IPS-NIHi7 (cell line): ENCODE measurements at regions not wholly inside any gene's neighbourhood (a gene's known extent, or its start where the extent isn't known, plus 50 kb on each side); places are given as distances from the start of the nearest gene placed in this dataset.

ENCODE experiments used
- DNase-seq: peaks from one replicate; pipeline ENCODE4 v3.0.0; 2012; ENCODE audit warnings: mixed read lengths; ENCODE audit errors: extremely low spot score

GRCh38 chr1:81004011-81004410, 796.7 kb upstream of the ADGRL2 start:
- DNase-seq, result no peak

DNA sequence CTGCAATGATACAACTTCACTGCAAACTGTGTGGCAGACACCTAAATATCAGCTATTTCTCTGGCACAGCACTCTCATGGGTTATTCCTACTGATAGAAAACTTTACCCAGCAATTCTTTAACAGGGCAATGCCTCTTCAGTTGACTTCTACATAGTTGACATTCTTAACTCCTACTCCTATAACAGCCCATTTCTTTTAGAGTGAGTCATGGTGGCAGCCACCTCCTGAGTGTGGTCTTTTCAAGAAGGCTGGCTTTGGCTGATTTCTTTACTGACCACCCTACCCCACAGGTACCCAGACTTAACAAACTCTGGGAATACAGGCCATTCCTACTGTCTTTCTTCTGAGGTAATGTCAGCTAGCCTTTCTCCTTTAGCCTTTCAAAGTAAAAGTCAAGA, 805.8 kb upstream of the ADGRL2 start:
- DNase-seq, result peak; percentile 25

- DNase-seq, result no peak
Observed at GRCh38 chr1:80994038-80994437, 806.7 kb upstream of the ADGRL2 start.

- DNase-seq, result no peak
Observed at GRCh38 chr1:80993154-80993980, 807.4 kb upstream of the ADGRL2 start.

DNA sequence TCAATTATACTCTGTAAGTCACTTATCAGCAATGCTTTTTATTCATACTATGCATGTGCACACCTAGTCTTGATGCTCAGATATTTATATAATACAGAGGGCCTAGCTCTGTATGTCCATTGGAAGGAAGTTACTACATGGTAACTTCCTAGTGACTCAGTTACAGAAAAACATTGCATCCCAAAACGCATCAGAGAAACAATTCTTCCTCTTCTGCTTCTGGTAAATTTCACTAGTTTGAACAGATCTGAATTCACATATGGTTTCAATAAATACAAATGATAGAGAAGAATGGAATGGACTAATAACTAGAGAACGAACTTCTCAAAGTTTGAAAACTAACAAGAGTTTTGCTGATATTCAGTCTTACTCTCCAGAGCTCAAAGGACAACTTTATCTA, 811.3 kb upstream of the ADGRL2 start:
- DNase-seq, result no peak

- DNase-seq, result no peak
Observed at GRCh38 chr1:80988926-80989325, 811.8 kb upstream of the ADGRL2 start.

DNA sequence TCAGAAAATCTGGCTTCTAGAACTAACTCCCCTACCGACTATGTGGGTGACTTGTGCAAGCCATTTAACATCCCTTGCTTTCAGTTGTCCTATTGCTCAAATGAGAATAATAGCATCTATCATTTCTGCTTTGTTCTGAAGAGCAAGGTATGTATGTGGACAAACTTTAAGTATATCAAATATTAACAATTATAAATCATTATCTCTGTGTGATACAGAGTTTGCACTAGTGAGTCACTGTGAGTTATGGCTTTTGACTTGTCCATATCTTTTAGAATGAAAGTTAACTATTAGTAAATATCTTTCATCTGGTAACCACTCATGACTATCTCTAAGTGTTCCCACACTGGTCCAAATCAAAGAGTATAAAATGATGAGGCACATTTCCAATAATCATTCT, 812.9 kb upstream of the ADGRL2 start:
- no peak for DNase-seq

- no peak for DNase-seq
Observed at GRCh38 chr1:80987106-80987505, 813.6 kb upstream of the ADGRL2 start.

- DNase-seq, result no peak
Observed at GRCh38 chr1:80982831-80983230, 817.9 kb upstream of the ADGRL2 start.

- no peak for DNase-seq
Observed at GRCh38 chr1:80973101-80973500, 827.6 kb upstream of the ADGRL2 start.

GRCh38 chr1:80966266-80966665, 834.5 kb upstream of the ADGRL2 start:
- no peak for DNase-seq

- DNase-seq, result no peak
Observed at GRCh38 chr1:80962564-80962963, 838.2 kb upstream of the ADGRL2 start.

DNA sequence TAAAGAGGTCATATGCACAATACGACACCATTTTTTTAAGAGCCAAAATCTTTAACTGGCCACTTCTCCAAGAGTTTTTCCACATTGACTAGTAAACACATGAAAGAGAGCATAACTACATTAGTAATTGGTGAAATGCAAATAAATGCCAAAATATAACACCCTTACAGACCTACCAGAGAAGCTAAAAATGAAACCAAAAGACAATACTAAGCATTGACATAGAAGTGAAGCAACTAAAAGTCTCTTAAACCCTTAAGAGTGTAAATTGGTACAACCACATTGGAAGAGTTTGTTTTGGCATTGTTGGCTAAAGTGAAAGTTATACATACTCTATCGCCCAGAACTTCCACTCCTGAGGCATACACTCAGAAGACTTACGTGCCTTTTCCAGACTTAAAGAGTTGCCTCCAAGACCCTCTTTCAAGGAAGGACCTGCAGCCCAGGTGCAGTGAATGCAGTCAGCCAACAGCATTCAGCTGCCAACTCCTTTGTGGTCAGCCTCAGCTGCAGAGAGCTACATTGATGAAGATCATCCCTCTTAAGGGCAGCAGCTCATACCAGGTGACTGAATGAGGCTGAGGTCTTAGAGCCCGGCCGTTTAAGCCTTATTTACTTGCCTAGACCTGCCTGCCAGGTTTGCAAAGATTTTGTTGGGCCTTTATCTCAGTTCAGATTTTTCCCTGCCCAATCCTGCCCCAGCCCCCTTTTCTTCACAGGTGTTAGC, 839.1 kb upstream of the ADGRL2 start:
- no peak for DNase-seq

DNA sequence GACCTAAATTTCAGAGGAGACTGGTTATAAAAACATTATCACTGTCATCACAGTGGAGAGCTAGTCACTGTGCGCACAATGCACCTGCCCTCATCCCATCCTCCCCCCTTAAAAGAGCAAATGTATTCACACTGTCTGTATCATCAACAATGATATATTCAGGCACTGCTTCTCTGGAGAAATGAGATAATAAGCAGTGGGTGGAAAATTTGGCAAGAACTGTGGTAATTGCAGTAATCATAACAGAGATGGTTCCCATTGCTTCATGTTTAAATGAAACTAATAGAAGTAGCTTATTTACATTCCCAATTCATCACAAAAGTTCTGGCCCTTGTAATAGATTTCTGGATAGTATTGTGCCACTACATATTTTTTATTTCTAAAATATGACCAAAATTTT, 867.4 kb upstream of the ADGRL2 start:
- no peak for DNase-seq

GRCh38 chr1:80931178-80931577, 869.6 kb upstream of the ADGRL2 start:
- DNase-seq, result no peak

- peak; percentile 5 for DNase-seq
Observed at GRCh38 chr1:80929868-80930508, 870.7 kb upstream of the ADGRL2 start.

DNA sequence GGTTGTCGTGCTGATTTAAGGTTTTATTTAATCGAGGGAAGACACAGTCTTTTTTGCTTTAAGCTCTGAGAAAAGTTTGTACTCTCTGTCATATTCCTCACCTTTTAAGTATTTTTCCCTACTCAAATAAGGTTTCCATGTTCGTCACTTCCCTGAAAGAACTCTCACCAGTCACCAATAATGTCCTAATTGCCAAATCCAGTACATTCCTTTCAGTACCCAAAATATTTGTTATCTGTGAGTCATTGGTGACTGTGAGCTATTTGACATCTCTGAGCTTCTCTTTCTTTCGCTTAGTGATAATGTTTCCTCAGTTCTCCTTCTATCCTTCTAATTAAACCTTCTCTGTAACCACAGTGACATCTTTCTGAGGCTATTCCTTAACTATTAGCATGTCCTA, 874.2 kb upstream of the ADGRL2 start:
- no peak for DNase-seq

GRCh38 chr1:80925130-80925805, 875.5 kb upstream of the ADGRL2 start:
- no peak for DNase-seq

DNA sequence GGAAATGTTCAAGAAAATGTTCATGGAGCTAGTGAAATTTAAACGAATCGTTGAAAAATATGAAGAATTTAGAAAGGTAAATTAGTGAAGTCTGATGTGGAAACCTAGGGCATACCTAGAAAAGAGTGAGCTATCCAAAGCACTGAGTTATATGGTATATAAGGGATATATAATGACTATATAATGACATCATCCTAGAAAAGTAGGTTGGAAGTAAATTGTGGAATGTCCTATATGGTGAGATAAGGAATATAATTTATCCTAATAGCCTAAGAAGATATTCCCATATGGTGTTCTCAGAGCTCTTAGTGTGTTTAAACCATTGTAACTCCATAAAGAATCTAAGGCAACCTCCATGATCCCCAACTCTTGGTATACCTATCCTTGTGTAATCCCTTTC, 876.4 kb upstream of the ADGRL2 start:
- DNase-seq, result no peak

GRCh38 chr1:80922906-80923305, 877.8 kb upstream of the ADGRL2 start:
- no peak for DNase-seq

GRCh38 chr1:80919426-80919825, 881.3 kb upstream of the ADGRL2 start:
- no peak for DNase-seq

- no peak for DNase-seq
Observed at GRCh38 chr1:80918380-80918779, 882.4 kb upstream of the ADGRL2 start.
